Body of pancreas (tissue), 4 donors: ENCODE measurements at regions not wholly inside any gene's neighbourhood (a gene's known extent, or its start where the extent isn't known, plus 50 kb on each side); places are given as distances from the start of the nearest gene placed in this dataset.
"Not testable (repeated sequence)": the region's sequence is repeated elsewhere in the genome, so short reads cannot be mapped to it uniquely, and the experiment has no call there.

ENCODE experiments used
- ATAC-seq: fragments of 150-250 bp; one replicate; pipeline ENCODE4 v1.9.1; 2016
- DNase-seq, 4 donors: peaks; one replicate each; pipeline ENCODE4 v3.0.0-alpha.2; 2019
- H3K27ac ChIP-seq, 4 donors: fragments of 200-600 bp; sonication (generic); 1 replicate in 3 of 4; 2 replicates in 1 of 4; pipeline versions ENCODE4 v1.5.1 to v1.6.1; 2016 to 2019; ENCODE audit warnings: mild to moderate bottlenecking in 1 of 4, mixed read lengths in 1 of 4, moderate library complexity in 1 of 4
- H3K27me3 ChIP-seq, 2 donors: fragments of 200-600 bp; sonication (generic); one replicate each; pipeline ENCODE4 v1.6.0; 2016; ENCODE audit warnings: mild to moderate bottlenecking in 1 of 2
- H3K36me3 ChIP-seq, 2 donors: fragments of 200-600 bp; sonication (generic); replicated peaks in 1 of 2; 2 replicates each; pipeline ENCODE4 v1.5.1; 2016; ENCODE audit warnings: low read depth in 2 of 2; ENCODE audit not compliant: insufficient read depth in 1 of 2
- H3K4me1 ChIP-seq: fragments of 200-600 bp; sonication (generic); one replicate; pipeline ENCODE4 v1.6.0; 2016
- H3K4me3 ChIP-seq, 2 donors: fragments of 200-600 bp; sonication (generic); 1 replicate in 1 of 2; 2 replicates in 1 of 2; pipeline ENCODE4 v1.5.1; 2016 to 2019
- H3K9me3 ChIP-seq, 3 donors: fragments of 200-600 bp; sonication (generic); 1 replicate in 2 of 3; 2 replicates in 1 of 3; pipeline ENCODE4 v1.5.1; 2016
- POLR2A ChIP-seq, 3 donors: fragments of 450-650 bp; IDR thresholded peaks; one replicate each; pipeline ENCODE4 v1.6.1; 2016; ENCODE audit warnings: antibody characterized with exemption in 3 of 3, mild to moderate bottlenecking in 2 of 3
- WGBS, 2 donors: methylation state at CpG; one replicate each; pipeline ENCODE4 v1.1.5; 2017; 5-methylcytosine and 5-hydroxymethylcytosine counted together
- intact Hi-C: fragments of 100-400 bp; cut with DNase I; formaldehyde crosslinking; loops from one replicate; pipeline ENCODE4 v1.15.1; 2023
- TF ChIP-seq, protein P1 (sequence below), 7 experiments: fragments of 450-650 bp in 4 of 7; fragments of 200-600 bp in 3 of 7; sonication (generic) in 3 of 7; IDR thresholded peaks; one replicate each; pipeline ENCODE4 v1.5.1; 2016 to 2019; ENCODE audit warnings: antibody characterized with exemption in 7 of 7

DNA sequence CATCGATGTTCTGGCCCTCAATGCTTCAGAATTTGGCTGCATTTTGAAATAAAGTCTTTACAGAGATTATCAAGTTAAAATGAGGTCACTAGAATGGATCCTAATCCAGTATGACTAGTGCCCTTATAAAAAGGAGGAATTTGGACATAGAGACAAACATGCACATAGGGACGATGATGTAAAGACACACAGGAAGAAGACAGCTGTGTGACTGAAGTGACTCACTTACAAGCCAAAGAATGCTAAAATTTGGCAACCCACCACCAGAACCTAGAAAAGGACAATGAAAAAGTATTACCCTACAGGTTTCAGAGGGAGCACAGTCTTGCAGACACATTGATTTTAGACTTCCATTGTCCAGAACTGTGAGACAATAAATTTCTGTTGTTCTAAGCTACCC is 322.8 kb upstream of the GJE1 start:
- ATAC-seq (no peak), DNase-seq (no peak)
- H3K4me3 ChIP-seq: no peak overlapping the region
- no peaks in the 10 kb centered on the region for H3K36me3 ChIP-seq
- H3K27me3 ChIP-seq: no peaks in the 10 kb centered on the region
- intact Hi-C loops: no loop called here
- no peaks in the 10 kb centered on the region for H3K9me3 ChIP-seq
- no peak overlapping the region for H3K27ac ChIP-seq
- WGBS, 2 donors: 57 to 63% methylated on average over 2 of the region's 2 CpGs
- TF ChIP-seq, protein P1, sequence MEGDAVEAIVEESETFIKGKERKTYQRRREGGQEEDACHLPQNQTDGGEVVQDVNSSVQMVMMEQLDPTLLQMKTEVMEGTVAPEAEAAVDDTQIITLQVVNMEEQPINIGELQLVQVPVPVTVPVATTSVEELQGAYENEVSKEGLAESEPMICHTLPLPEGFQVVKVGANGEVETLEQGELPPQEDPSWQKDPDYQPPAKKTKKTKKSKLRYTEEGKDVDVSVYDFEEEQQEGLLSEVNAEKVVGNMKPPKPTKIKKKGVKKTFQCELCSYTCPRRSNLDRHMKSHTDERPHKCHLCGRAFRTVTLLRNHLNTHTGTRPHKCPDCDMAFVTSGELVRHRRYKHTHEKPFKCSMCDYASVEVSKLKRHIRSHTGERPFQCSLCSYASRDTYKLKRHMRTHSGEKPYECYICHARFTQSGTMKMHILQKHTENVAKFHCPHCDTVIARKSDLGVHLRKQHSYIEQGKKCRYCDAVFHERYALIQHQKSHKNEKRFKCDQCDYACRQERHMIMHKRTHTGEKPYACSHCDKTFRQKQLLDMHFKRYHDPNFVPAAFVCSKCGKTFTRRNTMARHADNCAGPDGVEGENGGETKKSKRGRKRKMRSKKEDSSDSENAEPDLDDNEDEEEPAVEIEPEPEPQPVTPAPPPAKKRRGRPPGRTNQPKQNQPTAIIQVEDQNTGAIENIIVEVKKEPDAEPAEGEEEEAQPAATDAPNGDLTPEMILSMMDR (IDR thresholded peaks at IDR 0.05): no peak
- TF ChIP-seq POLR2A (IDR thresholded peaks at IDR 0.05): no peak
- H3K4me1 ChIP-seq: no peaks in the 10 kb centered on the region

DNA sequence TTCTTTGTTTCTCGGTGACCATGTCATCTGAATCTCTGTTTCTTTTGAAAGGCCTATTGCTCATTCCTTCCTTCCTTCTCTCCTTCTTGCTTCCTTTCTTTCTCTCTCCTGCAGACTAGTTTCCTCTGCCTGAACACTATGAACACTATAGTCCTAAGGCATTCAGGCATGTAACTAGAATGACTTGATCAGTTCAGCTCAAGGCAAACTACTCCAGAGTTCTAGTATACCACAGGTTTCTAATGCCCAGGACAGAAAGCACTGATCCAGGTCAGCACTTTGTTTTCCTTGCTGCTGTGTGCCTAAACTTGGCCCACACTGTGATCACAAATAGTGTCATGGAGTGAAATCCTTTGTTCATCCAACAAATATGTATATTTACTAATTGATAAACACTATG is 324.1 kb upstream of the GJE1 start:
- H3K9me3 ChIP-seq: no peaks in the 10 kb centered on the region
- no peak for ATAC-seq
- H3K27me3 ChIP-seq: no peaks in the 10 kb centered on the region
- WGBS, 2 donors: 64 to 83% methylated on average over 1 of the region's 1 CpG
- H3K4me3 ChIP-seq: no peak overlapping the region
- no peaks in the 10 kb centered on the region for H3K36me3 ChIP-seq
- no peak for DNase-seq
- TF ChIP-seq, protein P1 (IDR thresholded peaks at IDR 0.05): no peak
- no peak for TF ChIP-seq POLR2A (IDR thresholded peaks at IDR 0.05)
- no peaks in the 10 kb centered on the region for H3K4me1 ChIP-seq
- no peak overlapping the region for H3K27ac ChIP-seq
- intact Hi-C loops: no loop called here

DNA sequence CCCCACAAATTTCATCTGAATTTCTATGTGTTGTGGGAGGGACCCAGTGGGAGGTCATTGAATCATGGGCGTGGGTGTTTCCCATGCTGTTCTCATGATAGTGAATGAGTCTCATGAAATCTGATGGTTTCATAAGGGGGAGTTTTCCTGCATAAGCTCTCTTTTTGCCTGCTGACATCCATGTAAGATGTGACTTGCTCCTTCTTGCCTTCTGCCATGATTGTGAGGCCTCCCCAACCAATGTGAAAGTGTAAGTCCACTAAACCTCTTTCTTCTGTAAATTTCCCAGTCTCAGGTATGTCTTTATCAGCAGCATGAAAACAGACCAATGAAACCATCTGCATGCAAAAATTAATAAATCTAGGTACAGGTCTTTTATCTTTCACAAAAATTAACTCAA is 331.8 kb upstream of the GJE1 start:
- H3K27ac ChIP-seq, H3K4me3 ChIP-seq, H3K9me3 ChIP-seq, DNase-seq, ATAC-seq, intact Hi-C loops, H3K4me1 ChIP-seq, H3K36me3 ChIP-seq, H3K27me3 ChIP-seq: not testable (repeated sequence)
- 50 to 53% methylated on average over 1 of the region's 1 CpG for WGBS, 2 donors

DNA sequence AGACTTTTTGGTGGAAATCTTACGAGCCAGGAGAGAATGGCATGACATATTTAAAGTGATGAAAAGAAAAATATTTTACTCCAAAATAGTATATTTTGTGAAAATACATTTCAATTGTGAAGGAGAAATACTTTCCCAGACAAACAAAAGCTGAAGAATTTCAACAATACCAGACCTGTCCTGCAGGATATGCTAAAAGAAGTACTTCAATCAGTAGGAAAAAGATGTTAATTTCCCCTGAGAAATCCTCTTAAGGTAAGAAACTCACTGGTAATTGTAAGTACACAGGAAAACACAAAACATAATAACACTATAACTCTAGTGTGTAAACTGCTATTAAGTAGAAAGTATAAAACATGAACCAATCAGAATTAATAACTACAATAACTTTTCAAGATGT is 341.8 kb upstream of the GJE1 start:
- ATAC-seq (no peak), DNase-seq (no peak)
- 63% methylated on average over 1 of the region's 1 CpG for WGBS, 2 donors
- H3K4me3 ChIP-seq: no peak overlapping the region
- H3K9me3 ChIP-seq: no peaks in the 10 kb centered on the region
- no peaks in the 10 kb centered on the region for H3K36me3 ChIP-seq
- no peak overlapping the region for H3K27ac ChIP-seq
- no peaks in the 10 kb centered on the region for H3K4me1 ChIP-seq
- intact Hi-C loops: no loop called here
- no peak for TF ChIP-seq POLR2A (IDR thresholded peaks at IDR 0.05)
- TF ChIP-seq, protein P1 (IDR thresholded peaks at IDR 0.05): no peak
- H3K27me3 ChIP-seq: no peaks in the 10 kb centered on the region

DNA sequence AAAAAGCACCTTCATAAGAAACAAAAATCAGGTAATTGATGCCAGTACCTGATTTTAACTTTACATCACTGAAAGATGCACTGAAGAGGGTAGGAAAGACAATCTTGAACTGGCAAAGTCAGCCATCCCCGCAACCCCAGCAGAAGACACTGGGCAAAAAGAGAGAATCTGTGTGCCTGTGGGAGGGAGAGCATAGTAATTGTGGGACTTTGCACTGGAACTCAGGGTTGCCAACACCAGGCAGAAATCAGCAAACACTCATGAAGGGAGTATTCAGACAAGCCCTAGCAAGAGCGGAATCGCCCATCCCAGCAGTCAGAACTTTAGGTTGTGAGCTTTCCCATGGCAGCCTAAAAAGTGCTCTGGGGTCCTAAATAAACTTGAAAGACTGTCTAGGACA is 344.6 kb upstream of the GJE1 start:
- DNase-seq (no peak), ATAC-seq (no peak)
- TF ChIP-seq POLR2A (IDR thresholded peaks at IDR 0.05): no peak
- TF ChIP-seq, protein P1 (IDR thresholded peaks at IDR 0.05): no peak
- Histone ChIP-seq H3K27ac (no peak overlapping the region), H3K4me3 (no peak overlapping the region), H3K36me3 (no peaks in the 10 kb centered on the region), H3K9me3 (no peaks in the 10 kb centered on the region), H3K4me1 (no peaks in the 10 kb centered on the region), H3K27me3 (no peaks in the 10 kb centered on the region)
- 70 to 92% methylated on average over 1 to 3 of the region's 3 CpGs for WGBS, 2 donors
- intact Hi-C loops: no loop called here
